GM12892 (cell line): ENCODE measurements at regions not wholly inside any gene's neighbourhood (a gene's known extent, or its start where the extent isn't known, plus 50 kb on each side); places are given as distances from the start of the nearest gene placed in this dataset.

Source experiments
- POLR2A ChIP-seq: IDR thresholded peaks from 2 replicates; pipeline ENCODE4 v1.6.1; 2011; ENCODE audit warnings: low read depth, low read length, control low read depth
- POLR2AphosphoS5 ChIP-seq: IDR thresholded peaks from 2 replicates; pipeline ENCODE4 v1.6.1; 2011; ENCODE audit warnings: low read depth, low read length, control low read depth
- TAF1 ChIP-seq: IDR thresholded peaks from 2 replicates; pipeline ENCODE4 v1.6.1; 2011; ENCODE audit warnings: low read depth, mild to moderate bottlenecking, control low read depth, low read length, borderline replicate concordance

- TF ChIP-seq POLR2A: no peak
- TF ChIP-seq POLR2AphosphoS5: no peak
- TF ChIP-seq TAF1: no peak
Measured at GRCh38 chr9:120331913-120332312, 248.1 kb downstream of the CDK5RAP2 start.
